GM12872 (cell line): ENCODE measurements at regions not wholly inside any gene's neighbourhood (a gene's known extent, or its start where the extent isn't known, plus 50 kb on each side); places are given as distances from the start of the nearest gene placed in this dataset.

Experiments used
- CTCF ChIP-seq: IDR thresholded peaks from 3 replicates; pipeline ENCODE4 v1.5.1; 2011; ENCODE audit warnings: low read depth, mild to moderate bottlenecking, low read length, moderate library complexity; ENCODE audit not compliant: insufficient read depth

GRCh38 chr7:29657856-29658255 lies 94.2 kb downstream of the PRR15 start:
- no peak for TF ChIP-seq CTCF

- TF ChIP-seq CTCF, result no peak
These were observed 121.3 kb upstream of the WIPF3 start for GRCh38 chr7:29684787-29685650.

- no peak for TF ChIP-seq CTCF
These were observed 82.7 kb upstream of the WIPF3 start for GRCh38 chr7:29723599-29723998.

- TF ChIP-seq CTCF, result no peak
These were observed 72.0 kb upstream of the WIPF3 start for GRCh38 chr7:29734246-29734731.

GRCh38 chr7:29748286-29749099 lies 57.8 kb upstream of the WIPF3 start:
- TF ChIP-seq CTCF, result 0 out of 3 replicates have a peak, but pooled peaks have one; percentile 9

- no peak for TF ChIP-seq CTCF
These were observed 56.5 kb upstream of the WIPF3 start for GRCh38 chr7:29749701-29750321.
